Nephron progenitor cell (in vitro differentiated cells): ENCODE measurements at regions not wholly inside any gene's neighbourhood (a gene's known extent, or its start where the extent isn't known, plus 50 kb on each side); places are given as distances from the start of the nearest gene placed in this dataset.
"Not testable (repeated sequence)": the region's sequence is repeated elsewhere in the genome, so short reads cannot be mapped to it uniquely, and the experiment has no call there.

Experiments used
- DNase-seq: peaks from one replicate; pipeline ENCODE4 v3.0.0; 2021
- H3K27ac Mint-ChIP-seq: 2 replicates; pipeline ENCODE4 v1.8.0; 2021; ENCODE audit warnings: mild to moderate bottlenecking, moderate library complexity, mixed read lengths
- H3K27me3 Mint-ChIP-seq: 2 replicates; pipeline ENCODE4 v1.8.0; 2021; ENCODE audit warnings: mild to moderate bottlenecking, low read depth, mixed read lengths; ENCODE audit not compliant: poor library complexity
- H3K36me3 Mint-ChIP-seq: 2 replicates; pipeline ENCODE4 v1.8.0; 2021; ENCODE audit warnings: low read depth, mixed read lengths
- H3K4me1 Mint-ChIP-seq: 2 replicates; pipeline ENCODE4 v1.8.0; 2021; ENCODE audit warnings: mixed read lengths
- H3K4me3 Mint-ChIP-seq: 2 replicates; pipeline ENCODE4 v1.8.0; 2021; ENCODE audit warnings: mild to moderate bottlenecking, moderate library complexity, mixed read lengths
- H3K9me3 Mint-ChIP-seq: 2 replicates; pipeline ENCODE4 v1.8.0; 2021; ENCODE audit warnings: mild to moderate bottlenecking, moderate library complexity, mixed read lengths
- TF ChIP-seq, protein P1 (sequence below): fragments of 200-600 bp; sonication (generic); IDR thresholded peaks from 2 replicates; pipeline ENCODE4 v1.5.0; 2021; ENCODE audit warnings: antibody characterized with exemption

DNA sequence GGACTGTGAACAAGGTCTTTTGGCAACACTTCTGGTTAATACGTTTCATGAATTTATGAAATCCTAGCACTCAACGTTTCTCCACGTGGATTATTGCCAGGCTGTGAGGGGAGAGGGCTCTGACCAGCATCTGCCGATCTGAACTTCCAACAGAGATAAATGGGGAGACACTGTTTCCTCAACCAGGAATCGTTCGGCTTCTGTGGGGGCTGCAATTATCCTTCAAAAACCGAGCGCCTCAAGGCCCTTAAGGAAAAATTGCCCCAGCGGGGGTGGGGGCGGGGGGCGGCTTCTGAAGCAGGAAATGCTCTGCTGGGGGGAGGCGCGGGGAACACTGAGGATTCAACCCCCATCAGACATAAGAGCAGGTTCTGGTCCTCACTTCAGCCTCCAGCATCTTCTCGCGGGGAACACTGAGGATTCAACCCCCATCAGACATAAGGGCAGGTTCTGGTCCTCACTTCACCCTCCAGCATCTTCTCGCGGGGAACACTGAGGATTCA is 155.6 kb downstream of the BRD1 start:
- Mint-ChIP-seq H3K36me3 (no peaks in the 10 kb centered on the region), H3K9me3 (peaks cover 12% of the 10 kb centered on the region), H3K4me3 (peak overlapping the region; percentile 71), H3K4me1 (peaks cover 10% of the 10 kb centered on the region), H3K27me3 (peaks cover 80% of the 10 kb centered on the region), H3K27ac (no peak overlapping the region)
- no peak for DNase-seq
- TF ChIP-seq, protein P1, sequence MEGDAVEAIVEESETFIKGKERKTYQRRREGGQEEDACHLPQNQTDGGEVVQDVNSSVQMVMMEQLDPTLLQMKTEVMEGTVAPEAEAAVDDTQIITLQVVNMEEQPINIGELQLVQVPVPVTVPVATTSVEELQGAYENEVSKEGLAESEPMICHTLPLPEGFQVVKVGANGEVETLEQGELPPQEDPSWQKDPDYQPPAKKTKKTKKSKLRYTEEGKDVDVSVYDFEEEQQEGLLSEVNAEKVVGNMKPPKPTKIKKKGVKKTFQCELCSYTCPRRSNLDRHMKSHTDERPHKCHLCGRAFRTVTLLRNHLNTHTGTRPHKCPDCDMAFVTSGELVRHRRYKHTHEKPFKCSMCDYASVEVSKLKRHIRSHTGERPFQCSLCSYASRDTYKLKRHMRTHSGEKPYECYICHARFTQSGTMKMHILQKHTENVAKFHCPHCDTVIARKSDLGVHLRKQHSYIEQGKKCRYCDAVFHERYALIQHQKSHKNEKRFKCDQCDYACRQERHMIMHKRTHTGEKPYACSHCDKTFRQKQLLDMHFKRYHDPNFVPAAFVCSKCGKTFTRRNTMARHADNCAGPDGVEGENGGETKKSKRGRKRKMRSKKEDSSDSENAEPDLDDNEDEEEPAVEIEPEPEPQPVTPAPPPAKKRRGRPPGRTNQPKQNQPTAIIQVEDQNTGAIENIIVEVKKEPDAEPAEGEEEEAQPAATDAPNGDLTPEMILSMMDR = no peak

DNA sequence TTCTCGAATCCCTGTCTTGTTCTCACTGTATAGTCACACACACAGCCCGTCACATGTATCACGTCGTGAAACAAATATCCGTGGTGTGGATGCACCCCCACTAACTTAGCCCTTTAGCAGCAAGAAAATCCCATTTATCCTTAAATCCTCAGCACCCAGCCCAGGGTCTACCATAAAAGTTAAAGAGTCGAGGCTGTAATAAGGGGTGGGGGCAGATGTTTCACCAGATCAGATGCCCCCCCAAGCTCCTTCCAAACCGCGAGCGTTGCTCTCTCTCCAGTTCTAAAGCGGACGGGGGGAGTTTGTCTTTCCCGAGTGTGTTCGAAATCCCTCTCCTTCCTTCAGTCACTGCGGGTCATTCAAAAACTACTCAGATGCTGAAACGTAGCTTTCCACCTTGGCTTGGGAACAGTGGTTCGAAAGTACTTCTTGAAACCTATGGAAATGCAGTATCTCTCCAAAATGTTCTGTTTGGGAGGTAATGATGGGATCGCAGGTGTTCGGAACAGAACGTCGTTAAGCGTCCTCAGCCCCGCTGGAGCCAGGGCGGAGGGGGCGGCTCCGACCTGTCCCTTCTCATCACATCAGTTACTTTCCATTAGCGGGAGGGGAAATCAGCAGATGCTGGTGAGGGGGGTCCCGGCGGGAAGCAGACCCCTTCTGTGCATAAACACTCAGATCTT is 156.2 kb downstream of the BRD1 start:
- Mint-ChIP-seq H3K36me3 (no peaks in the 10 kb centered on the region), H3K27me3 (peaks cover 83% of the 10 kb centered on the region)
- TF ChIP-seq, protein P1 = no peak

DNA sequence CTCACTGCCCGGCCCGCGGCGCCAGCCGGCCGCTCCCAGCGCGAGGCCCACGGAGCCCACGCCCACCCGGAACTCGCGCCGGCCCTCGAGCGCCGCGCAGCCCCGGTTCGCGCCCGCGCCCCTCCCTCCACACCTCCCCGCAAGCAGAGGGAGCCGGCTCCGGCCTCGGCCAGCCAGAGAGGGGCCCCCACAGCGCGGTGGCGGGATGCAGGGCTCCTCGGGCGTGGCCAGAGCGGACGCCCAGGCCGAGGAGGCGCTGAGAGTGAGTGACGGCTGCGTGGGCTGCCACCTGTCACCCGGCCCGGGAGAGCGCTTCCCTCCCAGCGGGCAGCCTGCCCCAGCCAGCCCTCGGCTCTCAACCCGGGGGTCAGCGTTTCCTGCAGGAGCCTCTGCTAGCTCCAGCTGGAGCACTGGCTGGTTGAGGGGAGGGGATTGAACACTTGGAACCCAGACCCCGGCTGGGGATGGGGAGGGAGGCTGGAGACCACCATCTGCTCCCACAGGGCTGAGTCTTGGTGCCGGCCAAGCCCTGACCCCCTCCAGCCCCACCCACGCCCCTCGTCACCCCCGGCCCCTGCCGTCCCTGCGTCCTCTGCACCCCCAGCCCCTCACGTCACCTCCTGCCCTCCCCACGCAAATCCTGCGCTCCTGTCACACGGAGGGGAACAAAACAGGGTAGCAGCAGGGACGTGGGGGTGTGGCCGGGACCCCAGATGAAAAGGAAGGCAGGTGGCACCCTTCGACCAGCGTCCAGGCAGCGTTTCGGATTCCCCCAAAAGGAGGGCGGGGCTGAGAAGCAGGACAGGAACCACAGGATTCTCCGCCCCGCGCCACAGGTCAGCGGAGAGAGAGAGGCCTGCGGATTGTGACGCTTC is 157.0 kb downstream of the BRD1 start:
- H3K27me3 Mint-ChIP-seq = peaks cover 83% of the 10 kb centered on the region

More for the DNA sequence above, 156.2 kb downstream of the BRD1 start:
- Mint-ChIP-seq H3K4me1 (peaks cover 10% of the 10 kb centered on the region), H3K9me3 (peaks cover 12% of the 10 kb centered on the region), H3K27ac (no peak overlapping the region), H3K4me3 (peak overlapping the region; percentile 71)
- no peak for DNase-seq

DNA sequence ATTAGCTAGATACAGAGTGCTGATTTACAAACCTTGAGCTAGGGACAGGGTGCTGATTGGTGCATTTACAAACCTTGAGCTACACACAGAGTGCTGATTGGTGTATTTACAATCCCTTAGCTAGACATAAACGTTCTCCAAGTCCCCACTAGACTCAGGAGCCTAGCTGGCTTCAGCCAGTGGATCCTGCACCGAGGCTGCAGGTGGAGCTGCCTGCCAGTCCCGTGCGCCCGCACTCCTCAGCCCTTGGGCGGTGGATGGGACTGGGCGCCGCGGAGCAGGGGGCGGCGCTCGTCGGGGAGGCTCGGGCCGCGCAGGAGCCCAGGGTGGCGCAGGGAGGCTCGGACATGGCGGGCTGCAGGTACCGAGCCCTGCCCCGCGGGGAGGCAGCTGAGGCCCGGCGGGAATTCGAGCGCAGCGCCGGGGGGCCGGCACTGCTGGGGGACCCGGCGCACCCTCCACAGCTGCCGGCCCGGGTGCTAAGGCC is 157.7 kb downstream of the BRD1 start:
- DNase-seq = peak; percentile 40
- H3K4me3 Mint-ChIP-seq, H3K27ac Mint-ChIP-seq: not testable (repeated sequence)

More for the DNA sequence above, 157.0 kb downstream of the BRD1 start:
- Mint-ChIP-seq H3K9me3 (peaks cover 12% of the 10 kb centered on the region), H3K4me3 (peak overlapping the region; percentile 71), H3K4me1 (peaks cover 15% of the 10 kb centered on the region), H3K27ac (no peak overlapping the region), H3K36me3 (no peaks in the 10 kb centered on the region)
- peak; percentile 56 for DNase-seq
- TF ChIP-seq, protein P1 = no peak

DNA sequence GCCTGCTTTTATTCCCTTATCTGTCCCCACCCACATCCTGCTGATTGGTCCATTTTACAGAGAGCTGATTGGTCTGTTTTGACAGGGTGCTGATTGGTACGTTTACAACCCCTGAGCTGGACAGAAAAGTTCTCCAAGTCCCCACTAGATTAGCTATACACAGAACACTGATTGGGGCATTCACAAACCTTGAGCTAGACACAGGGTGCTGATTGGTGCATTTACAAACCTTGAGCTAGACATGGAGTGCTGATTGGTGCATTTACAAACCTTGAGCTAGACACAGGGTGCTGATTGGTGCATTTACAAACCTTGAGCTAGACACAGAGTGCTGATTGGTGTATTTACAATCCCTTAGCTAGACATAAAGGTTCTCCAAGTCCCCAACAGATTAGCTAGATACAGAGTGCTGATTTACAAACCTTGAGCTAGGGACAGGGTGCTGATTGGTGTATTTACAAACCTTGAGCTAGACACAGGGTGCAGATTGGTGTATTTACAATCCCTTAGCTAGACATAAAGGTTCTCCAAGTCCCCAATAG is 158.2 kb downstream of the BRD1 start:
- H3K27ac Mint-ChIP-seq, H3K4me3 Mint-ChIP-seq, H3K36me3 Mint-ChIP-seq, DNase-seq: not testable (repeated sequence)
- Mint-ChIP-seq H3K4me1 (peaks cover 23% of the 10 kb centered on the region), H3K27me3 (peaks cover 78% of the 10 kb centered on the region), H3K9me3 (peaks cover 12% of the 10 kb centered on the region)

More for the DNA sequence above, 157.7 kb downstream of the BRD1 start:
- H3K27me3 Mint-ChIP-seq = peaks cover 82% of the 10 kb centered on the region
- H3K9me3 Mint-ChIP-seq = peaks cover 12% of the 10 kb centered on the region
- H3K4me1 Mint-ChIP-seq = peaks cover 19% of the 10 kb centered on the region
- not testable (repeated sequence) for H3K36me3 Mint-ChIP-seq

DNA sequence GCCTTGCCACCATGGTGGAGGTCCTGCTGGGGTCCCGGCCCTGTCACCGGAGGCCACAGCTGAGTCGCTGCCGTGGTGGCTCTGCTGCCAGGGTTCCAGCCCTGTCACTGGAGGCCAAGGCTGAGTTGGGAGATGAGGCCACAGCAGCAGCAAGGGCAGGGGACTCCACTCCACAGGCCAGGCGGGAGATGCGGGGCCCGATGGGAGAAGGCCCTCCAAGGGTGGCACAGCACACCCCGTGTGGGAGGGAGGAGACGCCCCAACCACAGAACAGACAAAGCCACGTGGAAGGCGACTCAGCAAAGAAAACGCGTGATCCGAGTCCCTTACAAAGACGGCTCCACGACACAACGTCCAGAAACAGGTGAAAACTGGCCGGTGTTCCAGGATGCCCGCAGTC is 159.3 kb downstream of the BRD1 start:
- no peak overlapping the region for H3K4me3 Mint-ChIP-seq
- TF ChIP-seq, protein P1 = no peak
- DNase-seq = no peak
- H3K36me3 Mint-ChIP-seq = no peaks in the 10 kb centered on the region
- H3K4me1 Mint-ChIP-seq = peaks cover 24% of the 10 kb centered on the region
- H3K9me3 Mint-ChIP-seq = peaks cover 12% of the 10 kb centered on the region
- H3K27me3 Mint-ChIP-seq = peaks cover 71% of the 10 kb centered on the region
- no peak overlapping the region for H3K27ac Mint-ChIP-seq
